ENCODE measurements at regions not wholly inside any gene's neighbourhood (a gene's known extent, or its start where the extent isn't known, plus 50 kb on each side); places are given as distances from the start of the nearest gene placed in this dataset.
"Not testable (repeated sequence)": the region's sequence is repeated elsewhere in the genome, so short reads cannot be mapped to it uniquely, and the experiment has no call there.

- TF ChIP-seq CTCF, POLR2A, EP300 (IDR thresholded peaks at IDR 0.05): not testable (repeated sequence)
Measured at GRCh38 chr21:17293016-17293562, 219.8 kb upstream of the CXADR start.
